ENCODE measurements at regions not wholly inside any gene's neighbourhood (a gene's known extent, or its start where the extent isn't known, plus 50 kb on each side); places are given as distances from the start of the nearest gene placed in this dataset.

- no peak for TF ChIP-seq ZNF331 (CRISPR knock-in tag; IDR thresholded peaks at IDR 0.05; ENCODE audit: low read depth)
- TF ChIP-seq ETS1 (IDR thresholded peaks at IDR 0.05): no peak
- no peak for TF ChIP-seq REST (IDR thresholded peaks at IDR 0.05; ENCODE audit: unreplicated experiment)
Observed at GRCh38 chr9:108483676-108484075, 372.1 kb downstream of the ACTL7B start (continued).

GRCh38 chr9:108479989-108480652 is 375.7 kb downstream of the ACTL7B start:
- H3K27me3 Mint-ChIP-seq (ENCODE audit: insufficient read depth, low read depth, poor library complexity): no peaks in the 10 kb centered on the region
- Histone ChIP-seq H4K20me1 (replicated peaks; ENCODE audit: insufficient read depth) (no peaks in the 10 kb centered on the region), H3K9me2 (ENCODE audit: insufficient read depth) (0 out of 2 replicates have a peak, but pooled peaks cover 11% of the 10 kb centered on the region), H3K27me3 (ENCODE audit: insufficient read depth) (no peaks in the 10 kb centered on the region), H2AFZ (no peak overlapping the region), H3K4me2 (no peak overlapping the region), H3K4me3 (no peak overlapping the region), H3K79me2 (replicated peaks; ENCODE audit: insufficient read depth) (no peaks in the 10 kb centered on the region), H3K36me3 (ENCODE audit: insufficient read depth) (no peaks in the 10 kb centered on the region), H3K27ac (ENCODE audit: low read depth) (no peak overlapping the region), H3F3A (replicated peaks; ENCODE audit: low read depth) (no peaks in the 10 kb centered on the region), H3K4me1 (ENCODE audit: insufficient read depth) (no peaks in the 10 kb centered on the region)
- no peaks in the 10 kb centered on the region; the same call in 2 of the 3 replicates for H3K9me3 Mint-ChIP-seq
- H3K4me3 Mint-ChIP-seq: no peak overlapping the region
- DNase-seq (ENCODE audit: low spot score) (no peak), ATAC-seq (no peak)
- no peak overlapping the region for H3K27ac Mint-ChIP-seq
- H3K36me3 Mint-ChIP-seq (ENCODE audit: low read depth): no peaks in the 10 kb centered on the region
- peaks cover 4% of the 10 kb centered on the region; the same call in 2 of the 3 replicates for H3K4me1 Mint-ChIP-seq
- no peak for TF ChIP-seq EZH2phosphoT487 (IDR thresholded peaks at IDR 0.05; ENCODE audit: unreplicated experiment)
- no peak for TF ChIP-seq STAT1 (IDR thresholded peaks at IDR 0.05; ENCODE audit: unreplicated experiment)
- TF ChIP-seq CTCF (conservative IDR thresholded peaks at IDR 0.05; ENCODE audit: low read depth in 2 of 2): no peak
- no peak for TF ChIP-seq JUNB (IDR thresholded peaks at IDR 0.05; ENCODE audit: unreplicated experiment)
- no peak for TF ChIP-seq REST (IDR thresholded peaks at IDR 0.05; ENCODE audit: unreplicated experiment)
- TF ChIP-seq ZNF114 (CRISPR knock-in tag; IDR thresholded peaks at IDR 0.05): no peak
- TF ChIP-seq POLR2AphosphoS5 (IDR thresholded peaks at IDR 0.05; ENCODE audit: low read depth): no peak
- no peak for TF ChIP-seq ETS1 (IDR thresholded peaks at IDR 0.05)
- no peak for TF ChIP-seq NANOG (IDR thresholded peaks at IDR 0.05; ENCODE audit: borderline replicate concordance)

All from GM23338 (cell line).